Hematopoietic multipotent progenitor cell treated with erythropoietin and hydrocortisone succinate and interleukin-3 and kit ligand, for 17 days (in vitro differentiated cells): ENCODE measurements at regions not wholly inside any gene's neighbourhood (a gene's known extent, or its start where the extent isn't known, plus 50 kb on each side); places are given as distances from the start of the nearest gene placed in this dataset.

Experiments
- DNase-seq: peaks from one replicate; pipeline ENCODE4 v3.0.0-alpha.2; 2015; ENCODE audit warnings: low spot score

DNA sequence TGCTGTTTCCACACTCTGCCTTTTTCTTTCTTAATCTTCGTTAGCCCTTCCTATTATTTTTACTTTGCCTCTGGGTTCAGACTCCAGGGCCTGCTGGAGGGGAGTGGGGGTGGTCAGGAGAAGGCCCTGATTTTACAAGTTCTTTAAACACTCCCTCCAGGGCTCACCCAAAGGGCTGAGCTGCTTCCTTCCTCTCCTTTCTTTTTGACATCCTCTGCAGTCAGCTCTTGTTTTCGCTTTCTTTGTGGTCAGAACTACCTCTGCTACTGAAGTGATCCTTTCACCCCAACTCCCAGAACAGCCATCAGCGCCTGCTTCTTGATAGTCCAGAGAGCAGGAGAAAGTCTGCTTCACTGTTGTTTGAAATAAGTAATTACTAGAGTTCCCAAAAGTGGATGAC lies 925.7 kb downstream of the EPHA4 start:
- DNase-seq: no peak

DNA sequence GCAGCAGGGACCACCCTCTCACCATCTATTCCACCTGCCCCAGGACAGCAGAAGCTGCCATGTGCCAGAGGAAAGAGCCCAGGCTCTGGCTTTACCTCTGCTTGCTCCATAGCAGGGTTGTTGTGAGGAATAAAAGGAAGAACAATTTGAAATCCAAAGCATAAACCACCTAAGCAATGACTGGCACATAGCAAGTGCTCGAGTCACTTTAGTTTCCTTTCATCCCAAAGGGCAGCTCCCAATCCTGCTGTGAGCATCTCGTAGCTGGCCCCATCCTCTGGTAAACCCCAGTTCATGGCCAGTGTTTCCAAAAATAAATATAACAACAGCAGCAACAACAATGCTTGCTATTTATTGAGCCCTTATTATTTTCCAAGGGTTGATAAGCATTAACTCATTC lies 923.5 kb downstream of the EPHA4 start:
- no peak for DNase-seq

DNA sequence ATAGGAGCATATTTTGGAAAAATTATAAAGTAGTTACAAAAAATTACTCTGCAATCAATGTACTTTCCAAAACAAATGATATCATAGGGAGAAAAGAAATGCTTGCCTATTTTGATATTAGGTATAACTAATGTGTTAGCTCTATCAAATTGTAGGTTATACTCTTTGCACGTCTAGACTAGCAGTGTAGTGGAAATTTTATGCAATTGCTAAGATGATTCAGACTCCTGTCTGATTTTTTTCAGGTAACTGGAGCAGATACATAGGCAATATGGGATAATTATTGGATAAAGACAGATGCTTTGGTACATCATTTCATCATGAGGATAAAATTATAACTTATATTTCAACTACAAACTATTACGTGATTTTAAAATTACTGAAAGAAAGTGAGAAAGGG lies 918.3 kb downstream of the EPHA4 start:
- no peak for DNase-seq

DNA sequence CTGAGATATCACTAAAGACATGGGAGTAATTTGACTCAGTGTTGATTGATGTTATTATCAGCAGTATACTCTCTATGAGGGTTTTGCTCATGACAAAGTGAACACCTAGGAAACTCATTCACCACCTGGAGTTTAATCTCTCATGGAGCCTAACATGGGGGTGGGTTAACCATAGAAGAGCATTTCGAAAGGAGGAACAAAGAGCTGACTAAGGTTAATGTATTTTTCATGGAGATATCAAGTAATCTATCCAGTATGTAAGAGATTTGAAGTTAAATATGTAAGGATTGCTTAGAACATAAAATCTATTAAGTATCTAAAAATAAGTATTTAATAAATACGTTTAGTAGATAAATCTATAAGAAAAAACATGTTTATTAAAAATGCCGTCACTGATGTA lies 917.8 kb downstream of the EPHA4 start:
- no peak for DNase-seq

DNA sequence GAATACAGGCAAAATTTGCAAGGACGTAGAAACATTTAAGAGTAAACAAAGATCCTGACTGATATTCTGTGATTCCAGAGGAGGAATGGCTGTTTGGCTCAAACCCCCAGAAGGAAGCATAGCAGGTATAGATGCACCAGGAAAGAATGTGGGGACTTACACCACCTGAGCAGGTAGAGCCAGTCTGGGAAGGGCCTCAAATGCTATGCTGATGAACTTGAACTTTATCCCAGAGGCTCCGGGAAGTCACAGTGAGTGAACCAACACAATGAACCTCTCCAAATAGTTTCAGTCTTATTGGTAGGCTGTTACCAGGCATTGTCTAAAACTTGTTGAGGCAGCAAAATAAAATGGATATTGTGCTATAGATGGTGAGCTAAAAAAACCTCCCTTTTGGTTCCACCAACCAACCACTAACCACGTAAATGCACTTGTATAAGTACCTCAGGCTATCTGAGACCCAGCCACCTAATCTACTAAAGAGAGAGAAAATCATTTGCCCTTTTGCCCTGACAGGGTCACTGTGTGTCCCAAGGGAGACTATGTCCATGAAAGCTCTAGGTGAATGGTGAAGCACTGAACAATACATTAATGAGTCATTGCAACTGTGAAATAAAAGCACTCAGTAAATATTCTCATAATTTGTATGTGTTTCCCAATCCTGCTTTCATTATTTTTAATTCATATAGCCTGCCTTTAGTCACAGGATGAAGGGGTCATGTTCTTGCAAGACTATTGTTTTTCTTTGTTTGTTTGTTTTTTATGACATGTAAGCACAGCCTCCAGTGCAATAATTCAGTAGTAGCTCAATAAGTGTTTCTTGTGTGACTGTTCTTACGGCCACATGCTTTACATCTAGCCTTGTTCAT lies 911.6 kb downstream of the EPHA4 start:
- DNase-seq: no peak

DNA sequence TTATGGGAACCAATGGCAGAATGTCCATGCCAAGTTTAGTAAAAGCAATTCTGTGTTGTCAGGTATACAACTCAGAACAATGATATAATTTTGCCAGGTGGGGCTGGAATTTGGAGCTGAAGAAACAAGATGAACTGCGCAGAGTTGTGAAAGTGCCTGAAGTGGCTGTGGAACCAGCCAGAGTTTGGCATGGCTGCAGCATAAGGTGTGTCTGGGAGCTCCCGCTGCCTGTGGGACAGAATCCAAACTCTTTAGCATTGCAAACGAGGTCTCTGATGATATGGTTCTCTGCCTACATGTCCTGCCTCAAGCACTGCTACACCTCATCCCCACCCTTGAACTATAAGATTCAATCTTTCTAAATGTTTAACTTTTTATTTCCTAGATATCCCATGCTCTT lies 909.7 kb downstream of the EPHA4 start:
- no peak for DNase-seq

DNA sequence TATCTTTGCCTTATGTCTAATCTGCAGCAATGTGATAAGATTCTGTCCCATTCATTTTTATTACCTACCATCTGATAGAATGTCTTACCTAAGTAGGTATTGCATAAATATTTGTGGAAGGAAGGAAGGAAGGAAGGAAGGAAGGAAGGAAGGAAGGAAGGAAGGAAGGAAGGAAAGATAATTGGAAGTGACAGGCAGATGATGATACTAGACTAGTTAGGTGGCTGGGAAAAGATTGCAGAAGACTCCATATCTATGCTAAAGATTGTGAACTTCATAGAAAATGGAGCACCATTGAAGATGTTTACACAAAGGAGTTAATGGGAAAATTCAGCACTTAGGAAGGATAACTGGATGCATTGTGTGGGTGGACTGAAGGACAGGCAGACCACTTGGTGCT lies 909.0 kb downstream of the EPHA4 start:
- DNase-seq: no peak

DNA sequence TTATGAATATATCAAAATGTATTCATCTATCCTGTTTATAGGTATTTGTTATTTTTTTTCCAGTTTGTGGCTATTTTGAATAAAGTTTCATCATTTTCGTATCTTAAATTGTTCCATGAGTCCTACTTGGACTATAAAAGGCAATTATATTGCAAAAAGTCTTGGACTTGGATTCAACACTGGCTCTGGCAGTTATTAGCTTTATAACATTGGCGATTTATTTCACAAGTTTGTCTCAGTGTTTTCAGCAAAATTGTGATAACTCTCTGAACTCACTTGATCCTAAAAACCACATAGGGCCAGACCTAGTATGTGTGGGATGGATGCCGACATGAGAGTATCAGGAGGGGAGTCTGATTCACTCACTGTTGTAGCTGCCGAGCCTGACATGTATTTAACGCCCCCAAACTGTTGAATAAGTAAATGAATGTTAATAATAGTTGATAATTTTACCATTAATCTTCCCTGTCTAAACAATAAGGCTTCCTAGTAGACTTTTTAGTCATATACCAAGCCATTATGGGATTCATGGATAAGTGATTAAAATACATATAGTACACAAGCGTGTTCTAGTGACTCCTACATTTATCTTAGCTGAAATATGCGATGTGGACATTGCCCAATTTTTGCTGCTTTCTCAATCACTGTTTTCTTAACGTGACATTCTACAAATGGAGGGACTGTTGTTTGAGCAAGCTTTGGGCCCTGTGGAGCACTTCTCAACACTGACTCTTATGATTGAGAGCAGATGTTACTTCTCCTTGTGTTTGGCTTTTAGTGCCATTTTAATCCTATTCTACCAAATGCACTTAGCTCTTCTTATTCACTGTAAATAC lies 907.6 kb downstream of the EPHA4 start:
- no peak for DNase-seq

DNA sequence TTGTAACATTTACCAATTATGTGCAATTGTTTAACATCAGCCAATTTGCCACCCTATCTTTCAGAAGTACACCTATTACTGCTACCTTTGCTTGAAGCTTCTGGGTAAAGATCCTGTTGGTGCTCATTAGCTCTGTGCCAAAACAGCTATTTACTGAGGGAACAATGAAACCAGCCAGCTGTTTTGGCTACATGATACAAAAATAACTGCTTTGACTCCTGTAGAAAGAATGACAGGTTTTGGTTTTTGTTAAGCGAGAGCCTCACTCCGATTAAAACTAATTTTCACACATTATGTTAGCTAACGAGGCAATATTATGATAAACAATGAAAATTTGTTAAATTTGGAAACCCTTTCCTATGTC lies 907.0 kb downstream of the EPHA4 start:
- no peak for DNase-seq

DNA sequence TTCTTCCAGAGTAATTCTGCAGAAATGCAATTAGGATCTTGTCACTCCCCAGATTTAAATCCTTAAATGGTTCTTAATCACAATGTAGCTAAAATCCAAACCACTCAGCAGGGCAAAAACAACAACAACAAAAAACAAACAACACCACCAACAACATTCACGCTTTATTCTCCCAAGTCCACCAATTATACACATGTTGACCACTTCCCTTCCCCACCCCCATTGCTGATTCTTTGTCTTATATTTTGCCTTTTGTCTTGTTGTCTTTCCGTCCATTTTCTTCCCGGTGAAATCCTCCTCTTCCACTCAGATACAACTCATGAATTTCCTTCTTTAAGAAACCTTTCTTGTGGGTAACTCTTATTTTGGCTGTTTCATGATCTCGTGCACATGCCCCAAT lies 902.8 kb downstream of the EPHA4 start:
- no peak for DNase-seq

DNA sequence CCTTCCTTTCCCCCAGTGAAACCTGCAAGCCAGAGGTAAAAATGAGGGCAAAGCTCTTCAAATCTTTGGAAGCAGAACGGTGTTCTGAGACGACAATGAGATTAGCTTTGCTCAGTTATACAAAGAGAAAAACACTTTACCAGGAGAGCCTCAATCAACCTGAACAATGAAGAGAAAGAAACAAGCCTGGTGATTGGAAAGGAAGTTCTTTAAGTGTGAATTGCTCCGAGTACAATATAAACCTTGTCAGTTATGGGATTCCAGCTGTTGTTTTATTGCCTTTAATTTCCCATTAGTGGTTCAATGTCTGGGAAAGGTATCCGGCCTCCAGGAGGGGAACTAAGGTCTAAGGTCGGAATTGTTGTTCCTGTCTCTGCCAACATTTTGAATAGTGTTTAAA lies 901.6 kb downstream of the EPHA4 start:
- DNase-seq: no peak

DNA sequence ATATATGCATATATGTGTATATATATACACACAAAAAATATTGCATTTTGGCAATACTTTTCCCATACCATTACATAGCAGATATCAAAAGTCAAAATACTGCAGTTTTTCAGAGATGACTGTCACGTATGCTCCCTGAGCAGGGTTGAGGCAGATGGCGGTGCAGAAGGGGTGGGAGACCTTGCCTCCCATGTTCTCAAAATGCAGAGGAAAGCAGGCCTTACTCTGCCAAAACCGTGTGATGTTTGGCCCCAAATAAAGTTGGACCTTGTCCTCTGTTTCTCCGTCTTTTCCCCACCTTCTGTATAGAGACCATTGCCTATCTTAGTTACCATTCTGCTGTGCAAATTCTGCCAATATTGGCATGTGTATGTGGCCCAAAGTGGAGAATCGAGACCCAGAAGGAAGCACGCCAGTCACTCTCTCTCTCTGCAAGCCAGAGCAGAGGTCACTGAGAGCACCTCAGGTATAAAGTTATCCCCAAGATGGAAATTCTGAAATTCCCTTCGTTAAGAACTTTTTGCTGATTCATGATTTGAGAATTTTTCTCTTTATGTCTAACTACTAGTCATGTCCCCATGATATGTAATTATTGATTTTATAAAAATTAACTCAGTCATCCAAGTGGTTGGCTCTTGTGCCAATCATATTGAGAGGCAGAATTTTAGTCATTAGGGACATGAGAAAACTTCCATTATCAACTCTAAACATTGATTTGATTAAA lies 898.8 kb downstream of the EPHA4 start:
- no peak for DNase-seq

DNA sequence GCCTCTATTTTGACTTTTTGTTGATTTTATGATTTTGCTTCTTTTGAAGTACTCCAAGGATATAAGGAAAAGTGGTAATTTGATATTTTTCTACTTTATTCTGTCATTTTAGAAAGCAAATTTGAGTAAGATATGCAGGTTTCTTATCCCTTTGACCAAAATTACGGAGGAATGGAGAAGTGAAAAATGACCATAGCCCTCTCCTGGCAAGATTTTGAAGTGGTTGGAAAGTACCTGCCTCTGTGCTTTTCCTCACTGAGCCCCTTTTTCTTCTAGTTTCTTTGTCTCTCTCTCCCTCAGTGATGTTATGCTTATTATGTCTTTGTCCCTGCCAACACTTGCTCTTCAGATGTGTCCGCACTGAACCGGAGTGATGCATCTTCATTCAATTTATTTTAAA lies 898.1 kb downstream of the EPHA4 start:
- DNase-seq: no peak

DNA sequence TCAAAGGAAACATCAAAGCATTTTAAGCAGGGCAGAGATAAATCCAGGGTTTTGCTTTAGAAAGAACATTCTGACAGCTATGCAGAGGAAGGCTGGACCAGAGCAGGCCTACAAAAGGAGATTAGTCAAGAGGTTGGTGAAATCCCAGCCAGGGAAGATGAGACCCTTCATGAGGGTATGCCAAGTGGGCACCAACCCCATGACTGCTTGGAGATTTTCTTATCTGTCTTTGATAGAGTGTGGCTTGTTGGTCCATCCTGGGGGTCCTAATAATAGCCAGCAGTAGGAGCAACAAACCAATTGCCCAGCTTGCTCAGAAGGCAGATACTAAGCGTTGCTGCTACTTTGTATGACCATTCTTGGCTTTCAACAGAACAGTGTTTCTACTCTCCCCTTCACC lies 895.4 kb downstream of the EPHA4 start:
- no peak for DNase-seq

DNA sequence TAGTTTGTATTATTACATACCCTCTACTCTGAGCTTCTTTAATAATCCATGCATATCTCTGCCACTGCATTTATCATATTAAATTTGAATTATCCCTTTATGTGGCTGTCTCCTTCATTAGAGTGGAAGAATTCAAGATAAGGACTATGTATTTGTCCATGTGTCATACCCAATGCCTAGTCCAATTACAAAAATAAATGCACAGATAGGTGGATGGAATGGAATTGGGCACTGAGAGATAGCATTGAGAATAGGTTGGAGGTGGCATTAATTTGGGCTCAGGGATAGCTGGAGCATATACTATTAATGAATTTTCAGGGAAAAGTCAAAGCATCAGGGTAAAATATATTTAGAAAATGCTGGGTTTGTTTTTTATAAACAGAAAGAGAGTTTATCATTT lies 893.2 kb downstream of the EPHA4 start:
- no peak for DNase-seq

DNA sequence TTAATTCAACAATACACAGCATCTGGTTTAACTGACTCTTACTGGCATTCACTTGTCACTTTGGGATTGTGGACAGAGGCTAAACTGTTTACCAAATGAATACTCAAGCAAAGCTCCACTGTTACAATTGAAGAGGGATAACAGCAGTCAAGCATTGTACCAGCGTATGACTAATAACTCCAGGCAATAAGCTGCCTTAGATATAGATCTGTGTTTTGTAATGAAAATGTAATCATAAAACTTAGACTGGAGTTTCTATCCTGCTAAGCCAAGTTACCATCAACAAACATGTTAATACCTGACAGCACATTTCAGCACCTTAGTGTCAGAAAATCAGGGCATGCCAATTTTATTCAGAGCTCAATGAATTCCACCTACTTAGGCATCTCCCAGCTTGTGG lies 889.5 kb downstream of the EPHA4 start:
- no peak for DNase-seq

DNA sequence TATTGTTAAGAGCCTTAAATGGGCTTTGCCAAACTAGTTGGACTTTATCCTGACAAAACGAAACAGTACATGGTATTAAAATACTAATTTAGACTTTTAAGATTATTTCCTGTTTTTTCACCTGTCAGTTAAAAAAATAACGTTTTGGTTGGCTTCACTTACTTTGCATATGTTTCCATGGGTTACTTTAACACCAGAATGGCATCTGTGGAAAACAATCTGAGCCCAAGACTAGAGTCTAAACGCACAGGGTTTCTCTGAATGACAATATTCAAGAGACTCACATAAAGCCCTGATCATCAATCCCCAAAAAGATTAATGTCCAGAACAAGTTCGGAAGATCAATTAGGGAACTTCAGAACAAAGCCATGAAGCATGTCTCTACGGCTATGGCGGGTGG lies 888.0 kb downstream of the EPHA4 start:
- no peak for DNase-seq

DNA sequence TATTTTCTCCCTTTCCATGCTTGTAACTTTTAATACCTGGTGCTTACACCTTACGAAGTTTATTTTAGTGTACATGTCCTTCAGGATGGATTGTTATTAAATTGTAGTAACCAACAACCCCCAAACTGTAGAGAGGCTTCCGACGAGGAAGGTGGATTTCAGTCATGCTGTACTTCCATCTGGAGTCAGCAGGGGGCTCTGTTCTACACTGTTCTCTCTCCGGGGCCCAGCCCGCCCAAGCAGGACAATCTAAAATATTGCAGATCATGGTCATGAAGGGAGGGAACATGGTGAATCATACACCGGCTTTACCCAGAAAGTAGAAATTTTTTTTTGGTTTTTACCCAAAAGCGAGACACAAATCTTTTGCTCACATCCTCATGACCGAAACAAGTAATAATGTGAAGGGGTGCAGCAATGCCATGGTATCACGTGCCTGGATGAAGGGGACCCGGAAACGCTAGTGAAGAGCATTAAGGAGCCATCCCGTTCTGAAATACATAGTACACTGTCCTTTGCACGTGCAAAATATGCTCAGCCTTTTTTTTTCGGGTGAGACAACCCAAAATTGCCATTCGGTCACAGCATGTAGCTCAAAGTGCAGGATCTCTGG lies 884.8 kb downstream of the EPHA4 start:
- peak; percentile 31 for DNase-seq

DNA sequence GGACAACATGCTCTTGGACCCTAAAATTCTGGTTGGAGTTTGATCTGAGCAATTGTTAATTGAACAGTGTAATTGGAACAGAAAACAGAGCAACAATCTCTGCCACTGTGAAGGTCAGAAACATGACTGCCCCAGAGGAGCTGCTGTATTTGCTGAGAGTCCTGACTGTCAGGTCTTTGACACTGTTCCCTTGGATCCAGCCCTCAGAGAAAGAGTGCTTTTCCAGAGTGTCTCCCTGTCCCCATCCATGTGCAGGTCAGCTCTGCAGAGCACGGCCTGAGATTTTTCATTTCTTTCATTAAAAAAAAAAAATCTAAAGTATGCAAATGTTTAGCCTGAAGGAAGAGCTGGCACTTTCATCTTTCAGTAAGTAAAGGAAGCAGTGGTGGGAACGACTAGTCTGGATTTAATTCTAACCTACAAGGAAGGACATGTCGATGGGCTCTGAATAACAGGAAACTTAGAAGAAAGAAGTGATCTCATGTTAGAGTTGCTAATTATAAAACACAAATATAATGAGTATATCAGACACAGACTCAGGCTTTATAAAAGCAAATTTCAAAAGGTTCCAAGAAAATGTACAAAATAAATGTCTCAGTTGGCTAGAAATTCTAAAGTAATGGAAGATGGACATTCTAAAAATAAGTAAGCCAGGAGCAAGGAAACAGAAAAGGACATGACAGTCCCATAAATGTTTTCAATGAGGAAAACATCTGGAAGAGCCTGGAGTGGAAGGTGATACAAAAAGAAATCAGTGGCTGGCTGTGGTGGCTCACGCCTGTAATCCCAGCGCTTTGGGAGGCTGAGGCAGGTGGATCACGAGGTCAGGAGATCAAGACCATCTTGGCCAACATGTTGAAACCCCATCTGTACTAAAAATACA lies 876.5 kb downstream of the EPHA4 start:
- DNase-seq: no peak

DNA sequence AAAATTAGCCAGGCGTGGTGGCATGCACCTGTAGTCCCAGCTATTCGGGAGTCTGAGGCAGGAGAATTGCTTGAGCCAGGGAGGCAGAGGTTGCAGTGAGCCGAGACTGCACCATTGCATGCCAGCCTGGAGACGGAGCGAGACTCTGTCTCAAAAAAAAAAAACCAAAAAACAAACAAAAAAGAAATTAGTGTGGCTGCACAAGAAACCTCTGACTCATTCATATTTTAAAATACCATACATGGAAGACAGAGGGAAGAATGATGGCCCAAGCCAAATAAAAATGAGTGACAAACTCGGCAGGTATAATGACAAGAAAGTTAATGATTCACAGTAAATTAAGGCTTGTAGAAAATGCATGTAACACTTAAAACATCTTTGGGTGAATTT lies 875.8 kb downstream of the EPHA4 start:
- DNase-seq: no peak

DNA sequence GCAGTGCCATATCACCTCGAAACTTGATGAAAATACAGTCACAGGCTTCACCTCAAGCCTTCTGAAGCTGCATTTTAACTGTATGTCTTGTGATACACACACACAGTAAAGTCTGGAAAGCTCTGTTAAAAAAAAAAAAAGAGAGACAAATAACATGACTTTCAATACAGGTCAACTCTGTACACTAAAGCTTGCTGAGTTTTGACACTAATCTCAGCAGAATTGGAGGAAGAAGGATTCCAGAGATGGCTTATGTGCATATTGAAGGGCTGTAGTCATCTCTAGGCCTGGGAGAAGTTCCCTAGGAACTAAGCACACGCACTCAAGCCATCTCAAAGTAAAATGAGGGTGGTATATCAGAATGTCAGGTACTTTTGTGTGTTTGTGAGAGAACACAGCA lies 875.1 kb downstream of the EPHA4 start:
- DNase-seq: no peak
